Ovary (tissue), 7 donors: ENCODE measurements at regions not wholly inside any gene's neighbourhood (a gene's known extent, or its start where the extent isn't known, plus 50 kb on each side); places are given as distances from the start of the nearest gene placed in this dataset.

Experiments
- DNase-seq, 5 donors: peaks; one replicate each; pipeline ENCODE4 v3.0.0-alpha.2; 2019 to 2020
- H3K27ac ChIP-seq, 2 donors: fragments of 200-600 bp; one replicate each; pipeline versions ENCODE4 v1.5.1 to v1.8.0; 2019 to 2022
- H3K27me3 ChIP-seq: fragments of 200-600 bp; one replicate; pipeline ENCODE4 v1.8.0; 2022
- H3K36me3 ChIP-seq: fragments of 200-600 bp; sonication (generic); one replicate; pipeline ENCODE4 v1.5.1; 2019
- H3K4me1 ChIP-seq: one replicate; pipeline ENCODE4 v1.8.1; 2013; ENCODE audit warnings: mild to moderate bottlenecking, moderate library complexity; ENCODE audit not compliant: insufficient read depth
- H3K4me3 ChIP-seq: fragments of 200-600 bp; sonication (generic); one replicate; pipeline ENCODE4 v1.5.1; 2017
- H3K9me3 ChIP-seq, 2 donors: fragments of 200-600 bp in 1 of 2; sonication (generic) in 1 of 2; one replicate each; pipeline versions ENCODE4 v1.5.1 to v1.8.1; 2013 to 2019; ENCODE audit warnings: mild to moderate bottlenecking in 1 of 2, moderate library complexity in 1 of 2
- CTCF ChIP-seq, 3 donors: fragments of 450-650 bp in 2 of 3; fragments of 200-600 bp in 1 of 3; IDR thresholded peaks; one replicate each; pipeline versions ENCODE4 v1.5.1 to v1.8.0; 2016 to 2022; ENCODE audit warnings: antibody characterized with exemption in 3 of 3, mild to moderate bottlenecking in 1 of 3
- EP300 ChIP-seq: sonication (generic); formaldehyde crosslinking; IDR thresholded peaks from one replicate; pipeline ENCODE4 v1.6.1; 2017; ENCODE audit warnings: antibody characterized with exemption
- POLR2A ChIP-seq: fragments of 450-650 bp; IDR thresholded peaks from one replicate; pipeline ENCODE4 v1.6.1; 2017; ENCODE audit warnings: antibody characterized with exemption, mild to moderate bottlenecking, moderate library complexity
- WGBS, 3 donors: extraction: QIAGEN DNeasy Blood & Tissue Kit in 1 of 3; methylation state at CpG; one replicate each; pipeline versions ENCODE4 v1.1.5 to v1.1.7; 2013 to 2017; 5-methylcytosine and 5-hydroxymethylcytosine counted together
- intact Hi-C, 4 donors: fragments of 100-400 bp; cut with DNase I; formaldehyde crosslinking; loops; one replicate each; pipeline versions ENCODE4 v1.11.0 to v1.15.1; 2022 to 2023
- donor health status: DM: no; HTN: no; CAD: no; lungs with moderate emphysema.
- donor health status: DM: no; HTN: no; CAD: no.
- donor health status: Bipolar disorder and iron deficiency.
- donor health status: DM: no; HTN: no; CAD: no.
- donor health status: DM: yes; HTN: yes; CAD: no.

- TF ChIP-seq CTCF (IDR thresholded peaks at IDR 0.05) (no peak), POLR2A (no peak), EP300 (no peak)
- Histone ChIP-seq H3K27ac (no peak overlapping the region), H3K4me3 (no peak overlapping the region), H3K4me1 (peaks cover 4% of the 10 kb centered on the region), H3K36me3 (no peaks in the 10 kb centered on the region), H3K27me3 (no peaks in the 10 kb centered on the region), H3K9me3 (no peaks in the 10 kb centered on the region)
- intact Hi-C loops: no loop called here
- 6 to 13% (median 12%) methylated on average over 5 of the region's 5 CpGs for WGBS, 3 donors
- DNase-seq: peak; percentile 45 to 76 (median 54)
These were observed 74.4 kb upstream of the MAP1LC3B2 start for GRCh38 chr12:116484807-116485206.

- 78 to 95% (median 89%) methylated on average over 3 of the region's 3 CpGs for WGBS, 3 donors
- intact Hi-C loops: no loop called here
- H3K36me3 ChIP-seq: no peaks in the 10 kb centered on the region
- no peaks in the 10 kb centered on the region for H3K27me3 ChIP-seq
- no peak for TF ChIP-seq EP300
- H3K27ac ChIP-seq: no peak overlapping the region
- H3K4me1 ChIP-seq: peaks cover 4% of the 10 kb centered on the region
- no peak overlapping the region for H3K4me3 ChIP-seq
- DNase-seq: no peak
- H3K9me3 ChIP-seq: no peaks in the 10 kb centered on the region
These were observed 70.1 kb upstream of the MAP1LC3B2 start for GRCh38 chr12:116489116-116489515.

- no peak overlapping the region for H3K4me3 ChIP-seq
- no peak overlapping the region for H3K27ac ChIP-seq
- no peak for DNase-seq
- TF ChIP-seq CTCF (IDR thresholded peaks at IDR 0.05) (no peak), POLR2A (no peak), EP300 (no peak)
- intact Hi-C loops: no loop called here
- H3K4me1 ChIP-seq: no peaks in the 10 kb centered on the region
- H3K9me3 ChIP-seq: no peaks in the 10 kb centered on the region
- no peaks in the 10 kb centered on the region for H3K27me3 ChIP-seq
- 91 to 95% (median 93%) methylated on average over 2 of the region's 2 CpGs for WGBS, 3 donors
- H3K36me3 ChIP-seq: no peaks in the 10 kb centered on the region
These were observed 68.7 kb upstream of the MAP1LC3B2 start for GRCh38 chr12:116490471-116490870.

GRCh38 chr12:116492703-116493324 lies 66.4 kb upstream of the MAP1LC3B2 start:
- 85 to 89% (median 85%) methylated on average over 8 of the region's 8 CpGs for WGBS, 3 donors
- DNase-seq: no peak
- Histone ChIP-seq H3K27me3 (no peaks in the 10 kb centered on the region), H3K36me3 (no peaks in the 10 kb centered on the region), H3K27ac (no peak overlapping the region), H3K9me3 (no peaks in the 10 kb centered on the region), H3K4me3 (no peak overlapping the region), H3K4me1 (no peaks in the 10 kb centered on the region)
- TF ChIP-seq EP300 (no peak), CTCF (IDR thresholded peaks at IDR 0.05) (no peak)
- intact Hi-C loops: no loop called here

- H3K4me1 ChIP-seq: no peaks in the 10 kb centered on the region
- no peak overlapping the region for H3K27ac ChIP-seq
- H3K36me3 ChIP-seq: no peaks in the 10 kb centered on the region
- intact Hi-C loops: no loop called here
- TF ChIP-seq POLR2A (no peak), EP300 (no peak), CTCF (IDR thresholded peaks at IDR 0.05) (no peak)
- DNase-seq: no peak
- H3K9me3 ChIP-seq: no peaks in the 10 kb centered on the region
- no peak overlapping the region for H3K4me3 ChIP-seq
- H3K27me3 ChIP-seq: no peaks in the 10 kb centered on the region
- 52 to 89% (median 83%) methylated on average over 2 of the region's 2 CpGs for WGBS, 3 donors
These were observed 63.9 kb upstream of the MAP1LC3B2 start for GRCh38 chr12:116495260-116495659.
